B cell (primary cell): ENCODE measurements at regions not wholly inside any gene's neighbourhood (a gene's known extent, or its start where the extent isn't known, plus 50 kb on each side); places are given as distances from the start of the nearest gene placed in this dataset.

Experiments
- ATAC-seq: fragments of 200-7000 bp; cut with Tn5 transposase; one replicate; pipeline ENCODE4 v1.10.0; 2021; ENCODE audit warnings: low read depth, mild to moderate bottlenecking, moderate number of reproducible peaks, moderate library complexity
- CTCF ChIA-PET: fragments of 350-600 bp; sonication (Branson Sonifier 250); formaldehyde crosslinking; loops from one replicate; lab custom pipeline; 2021; ENCODE audit warnings: antibody characterized with exemption, inconsistent platforms; lab: Charles Lee
- POLR2A ChIA-PET: fragments of 350-600 bp; sonication (Branson Sonifier 250); formaldehyde crosslinking; loops from one replicate; lab custom pipeline; 2021; ENCODE audit warnings: antibody characterized with exemption; lab: Charles Lee
- DNase-seq: peaks from one replicate; pipeline ENCODE4 v3.0.0; 2013
- H2AFZ ChIP-seq: 2 replicates; pipeline ENCODE4 v1.6.1; 2012; ENCODE audit warnings: mild to moderate bottlenecking, low read depth, low read length; ENCODE audit not compliant: insufficient read depth, poor library complexity, severe bottlenecking
- H3K27ac ChIP-seq, 2 donors: 1 replicate in 1 of 2; 2 replicates in 1 of 2; pipeline ENCODE4 v1.5.1; 2012 to 2013; ENCODE audit warnings: low read length in 2 of 2, mild to moderate bottlenecking in 2 of 2, moderate library complexity in 1 of 2
- H3K27me3 ChIP-seq, 4 experiments: fragments of 200-600 bp in 1 of 4; sonication (generic) in 1 of 4; replicated peaks in 1 of 4; 1 replicate in 2 of 4; 2 replicates in 2 of 4; pipeline versions ENCODE4 v1.6.1 to v1.7.0; 2013 to 2016; ENCODE audit warnings: low read length in 3 of 4, mild to moderate bottlenecking in 2 of 4, mixed read lengths in 1 of 4, moderate library complexity in 1 of 4; ENCODE audit not compliant: insufficient read depth in 4 of 4, control insufficient read depth in 3 of 4; ENCODE audit errors: control extremely low read depth in 1 of 4
- H3K36me3 ChIP-seq, 2 experiments: replicated peaks in 1 of 2; 1 replicate in 1 of 2; 2 replicates in 1 of 2; pipeline versions ENCODE4 v1.6.1 to v1.7.1; 2013; ENCODE audit warnings: low read length in 1 of 2; ENCODE audit not compliant: insufficient read depth in 2 of 2, control insufficient read depth in 1 of 2; ENCODE audit errors: control extremely low read depth in 1 of 2, extremely low read depth in 1 of 2
- H3K4me1 ChIP-seq, 2 donors: fragments of 200-600 bp in 1 of 2; sonication (generic) in 1 of 2; 1 replicate in 1 of 2; 2 replicates in 1 of 2; pipeline versions ENCODE4 v1.5.1 to v1.6.1; 2013 to 2017; ENCODE audit warnings: low read length in 2 of 2; ENCODE audit not compliant: control insufficient read depth in 2 of 2, insufficient read depth in 2 of 2
- H3K4me2 ChIP-seq: replicated peaks from 2 replicates; pipeline ENCODE3; 2012; ENCODE audit warnings: mild to moderate bottlenecking, low read depth, low read length; ENCODE audit not compliant: poor library complexity, severe bottlenecking
- H3K4me3 ChIP-seq, 5 experiments: fragments of 200-600 bp in 1 of 5; sonication (generic) in 1 of 5; 1 replicate in 3 of 5; 2 replicates in 2 of 5; pipeline versions ENCODE4 v1.5.1 to v1.7.0; 2011 to 2016; ENCODE audit warnings: low read length in 4 of 5, mild to moderate bottlenecking in 4 of 5, low read depth in 2 of 5, control low read depth in 1 of 5, moderate library complexity in 1 of 5; ENCODE audit not compliant: insufficient read depth in 1 of 5; ENCODE audit errors: control extremely low read depth in 1 of 5, extremely low read depth in 1 of 5
- H3K79me2 ChIP-seq: fragments of 200-600 bp; sonication (generic); one replicate; pipeline ENCODE4 v1.6.0; 2016; ENCODE audit warnings: low read length; ENCODE audit not compliant: control insufficient read depth, insufficient read depth
- H3K9ac ChIP-seq: fragments of 200-600 bp; sonication (generic); 2 replicates; pipeline ENCODE4 v1.6.1; 2017; ENCODE audit warnings: mild to moderate bottlenecking, low read length, moderate library complexity
- H3K9me3 ChIP-seq, 3 donors: one replicate each; pipeline versions ENCODE4 v1.6.1 to v1.7.1; 2013; ENCODE audit warnings: low read length in 2 of 3; ENCODE audit not compliant: control insufficient read depth in 2 of 3, insufficient read depth in 1 of 3; ENCODE audit errors: control extremely low read depth in 1 of 3
- H4K20me1 ChIP-seq: 2 replicates; pipeline ENCODE4 v1.6.0; 2012; ENCODE audit warnings: mild to moderate bottlenecking, low read length; ENCODE audit not compliant: insufficient read depth, control insufficient read depth, poor library complexity, severe bottlenecking
- H3K27ac Mint-ChIP-seq: one replicate; pipeline ENCODE4 v1.8.0; 2021; ENCODE audit warnings: mixed read lengths
- H3K27me3 Mint-ChIP-seq: one replicate; pipeline ENCODE4 v1.8.0; 2021; ENCODE audit warnings: mixed read lengths
- H3K4me1 Mint-ChIP-seq: one replicate; pipeline ENCODE4 v1.8.0; 2021; ENCODE audit warnings: mixed read lengths
- H3K4me3 Mint-ChIP-seq: one replicate; pipeline ENCODE4 v1.8.0; 2021; ENCODE audit warnings: mixed read lengths
- H3K9me3 Mint-ChIP-seq: one replicate; pipeline ENCODE4 v1.8.0; 2022; ENCODE audit warnings: mixed read lengths; ENCODE audit not compliant: insufficient read depth
- EZH2 ChIP-seq: IDR thresholded peaks from 2 replicates; pipeline ENCODE4 v1.6.1; 2012; ENCODE audit warnings: borderline replicate concordance, low read depth, mild to moderate bottlenecking, moderate library complexity, low read length; ENCODE audit not compliant: insufficient read depth, poor library complexity, severe bottlenecking
- WGBS: methylation state at CpG from one replicate; pipeline ENCODE4 v1.1.5; 2013; ENCODE audit warnings: missing lambda C conversion rate; ENCODE audit not compliant: insufficient coverage; 5-methylcytosine and 5-hydroxymethylcytosine counted together
- intact Hi-C: fragments of 100-400 bp; cut with micrococcal nuclease; formaldehyde crosslinking; loops from one replicate; pipeline ENCODE4 v1.10.0; 2022
- TF ChIP-seq, protein P1 (sequence below): fragments of 200-600 bp; IDR thresholded peaks from one replicate; pipeline ENCODE4 v1.8.0; 2022; ENCODE audit warnings: antibody characterized with exemption, mild to moderate bottlenecking

DNA sequence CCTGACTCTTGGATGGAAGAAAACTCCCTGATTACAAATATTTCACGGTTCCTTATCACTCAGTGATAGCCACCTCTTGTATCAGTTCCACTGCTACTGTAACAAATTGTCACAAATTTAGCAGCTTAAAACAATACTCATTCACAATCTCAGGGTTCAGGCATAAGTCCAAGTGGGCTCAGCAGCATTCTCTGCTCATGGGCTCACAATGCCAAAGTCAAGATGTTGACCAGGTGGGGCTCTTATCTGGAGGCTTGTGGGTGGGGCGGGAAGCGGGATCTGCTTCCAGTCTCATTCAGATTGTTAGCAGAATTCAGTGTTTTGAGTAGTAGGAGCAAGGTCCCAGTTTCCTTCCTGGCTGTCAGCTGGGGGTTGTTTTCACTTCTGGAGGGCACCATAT is 137.3 kb upstream of the FAM78B start:
- intact Hi-C loops = no loop called here
- Histone ChIP-seq H3K4me3 (no peak overlapping the region), H2AFZ (no peak overlapping the region), H3K36me3 (no peaks in the 10 kb centered on the region), H3K27me3 (no peaks in the 10 kb centered on the region), H4K20me1 (no peaks in the 10 kb centered on the region), H3K9me3 (no peaks in the 10 kb centered on the region), H3K9ac (no peak overlapping the region), H3K4me2 (no peak overlapping the region), H3K4me1 (no peaks in the 10 kb centered on the region), H3K27ac (no peak overlapping the region), H3K79me2 (no peaks in the 10 kb centered on the region)
- no peak for DNase-seq
- Mint-ChIP-seq H3K4me1 (no peaks in the 10 kb centered on the region), H3K27ac (no peak overlapping the region), H3K9me3 (peaks cover 3% of the 10 kb centered on the region), H3K27me3 (peaks cover 10% of the 10 kb centered on the region), H3K4me3 (no peak overlapping the region)
- CTCF ChIA-PET = no interaction called here
- ATAC-seq = no peak
- WGBS = 82% methylated on average over 3 of the region's 3 CpGs
- TF ChIP-seq EZH2 = no peak
- TF ChIP-seq, protein P1, sequence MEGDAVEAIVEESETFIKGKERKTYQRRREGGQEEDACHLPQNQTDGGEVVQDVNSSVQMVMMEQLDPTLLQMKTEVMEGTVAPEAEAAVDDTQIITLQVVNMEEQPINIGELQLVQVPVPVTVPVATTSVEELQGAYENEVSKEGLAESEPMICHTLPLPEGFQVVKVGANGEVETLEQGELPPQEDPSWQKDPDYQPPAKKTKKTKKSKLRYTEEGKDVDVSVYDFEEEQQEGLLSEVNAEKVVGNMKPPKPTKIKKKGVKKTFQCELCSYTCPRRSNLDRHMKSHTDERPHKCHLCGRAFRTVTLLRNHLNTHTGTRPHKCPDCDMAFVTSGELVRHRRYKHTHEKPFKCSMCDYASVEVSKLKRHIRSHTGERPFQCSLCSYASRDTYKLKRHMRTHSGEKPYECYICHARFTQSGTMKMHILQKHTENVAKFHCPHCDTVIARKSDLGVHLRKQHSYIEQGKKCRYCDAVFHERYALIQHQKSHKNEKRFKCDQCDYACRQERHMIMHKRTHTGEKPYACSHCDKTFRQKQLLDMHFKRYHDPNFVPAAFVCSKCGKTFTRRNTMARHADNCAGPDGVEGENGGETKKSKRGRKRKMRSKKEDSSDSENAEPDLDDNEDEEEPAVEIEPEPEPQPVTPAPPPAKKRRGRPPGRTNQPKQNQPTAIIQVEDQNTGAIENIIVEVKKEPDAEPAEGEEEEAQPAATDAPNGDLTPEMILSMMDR = no peak
- POLR2A ChIA-PET = no interaction called here

- Mint-ChIP-seq H3K4me3 (no peak overlapping the region), H3K4me1 (no peaks in the 10 kb centered on the region), H3K27me3 (peaks cover 6% of the 10 kb centered on the region), H3K27ac (no peak overlapping the region), H3K9me3 (peaks cover 3% of the 10 kb centered on the region)
- no peaks in the 10 kb centered on the region for H3K4me1 ChIP-seq
- no peak overlapping the region for H3K27ac ChIP-seq
- H3K36me3 ChIP-seq = no peaks in the 10 kb centered on the region
- no peaks in the 10 kb centered on the region for H3K9me3 ChIP-seq
- H3K9ac ChIP-seq = no peak overlapping the region
- no peak overlapping the region for H3K4me3 ChIP-seq
- 84% methylated on average over 2 of the region's 2 CpGs for WGBS
- H3K27me3 ChIP-seq = no peaks in the 10 kb centered on the region
- POLR2A ChIA-PET = no interaction called here
- H4K20me1 ChIP-seq = no peaks in the 10 kb centered on the region
- DNase-seq (no peak), ATAC-seq (no peak)
- no peaks in the 10 kb centered on the region for H3K79me2 ChIP-seq
- intact Hi-C loops = no loop called here
- TF ChIP-seq EZH2 = no peak
- TF ChIP-seq, protein P1 = no peak
- H3K4me2 ChIP-seq = no peak overlapping the region
- H2AFZ ChIP-seq = no peak overlapping the region
- CTCF ChIA-PET = no interaction called here
Measured at GRCh38 chr1:166305371-166305770, 138.6 kb upstream of the FAM78B start.
